Astrocyte of the cerebellum (primary cell): ENCODE measurements at regions not wholly inside any gene's neighbourhood (a gene's known extent, or its start where the extent isn't known, plus 50 kb on each side); places are given as distances from the start of the nearest gene placed in this dataset.

Experiments
- DNase-seq: peaks from one replicate; pipeline ENCODE4 v3.0.0-alpha.2; 2011; ENCODE audit warnings: low read depth
- H3K4me3 ChIP-seq: 2 replicates; pipeline ENCODE4 v1.5.1; 2011; ENCODE audit warnings: mild to moderate bottlenecking, low read depth, low read length, moderate library complexity
- CTCF ChIP-seq: IDR thresholded peaks from 2 replicates; pipeline ENCODE4 v1.5.1; 2012; ENCODE audit warnings: low read length, low read depth, moderate library complexity, mild to moderate bottlenecking; ENCODE audit errors: missing control alignments
- in situ Hi-C: cut with HindIII; loops from 2 replicates; pipeline ENCODE4 v1.10.0; 2017; ENCODE audit warnings: low sequenced_read_pairs

- in situ Hi-C loops, result no loop called here
- no peak for DNase-seq
Observed at GRCh38 chr17:65283704-65284103, 146.5 kb downstream of the RGS9 start.

GRCh38 chr17:65279456-65279855, 142.3 kb downstream of the RGS9 start:
- in situ Hi-C loops, result no loop called here

More at GRCh38 chr17:65283704-65284103, 146.5 kb downstream of the RGS9 start:
- no peak for TF ChIP-seq CTCF
- no peak overlapping the region for H3K4me3 ChIP-seq

GRCh38 chr17:65278820-65279184, 141.6 kb downstream of the RGS9 start:
- no peak overlapping the region for H3K4me3 ChIP-seq
- DNase-seq, result no peak
- no peak for TF ChIP-seq CTCF
- in situ Hi-C loops, result no loop called here

More at GRCh38 chr17:65279456-65279855, 142.3 kb downstream of the RGS9 start:
- no peak overlapping the region for H3K4me3 ChIP-seq
- no peak for TF ChIP-seq CTCF
- no peak for DNase-seq

GRCh38 chr17:65278050-65278819, 141.1 kb downstream of the RGS9 start:
- TF ChIP-seq CTCF, result peak; percentile 83
- in situ Hi-C loops, result no loop called here
- no peak overlapping the region for H3K4me3 ChIP-seq
- DNase-seq, result peak; percentile 56

- H3K4me3 ChIP-seq, result no peak overlapping the region
- no peak for TF ChIP-seq CTCF
- in situ Hi-C loops, result no loop called here
- peak; percentile 57 for DNase-seq
Observed at GRCh38 chr17:65277576-65277975, 140.4 kb downstream of the RGS9 start.
